GM21825 (cell line): ENCODE measurements at regions not wholly inside any gene's neighbourhood (a gene's known extent, or its start where the extent isn't known, plus 50 kb on each side); places are given as distances from the start of the nearest gene placed in this dataset.

Source experiments
- ATAC-seq: cut with Tn5 transposase; IDR thresholded peaks from one replicate; pipeline ENCODE4 v1.9.1; 2021; ENCODE audit warnings: mild to moderate bottlenecking, moderate library complexity; ENCODE audit not compliant: unreplicated experiment

DNA sequence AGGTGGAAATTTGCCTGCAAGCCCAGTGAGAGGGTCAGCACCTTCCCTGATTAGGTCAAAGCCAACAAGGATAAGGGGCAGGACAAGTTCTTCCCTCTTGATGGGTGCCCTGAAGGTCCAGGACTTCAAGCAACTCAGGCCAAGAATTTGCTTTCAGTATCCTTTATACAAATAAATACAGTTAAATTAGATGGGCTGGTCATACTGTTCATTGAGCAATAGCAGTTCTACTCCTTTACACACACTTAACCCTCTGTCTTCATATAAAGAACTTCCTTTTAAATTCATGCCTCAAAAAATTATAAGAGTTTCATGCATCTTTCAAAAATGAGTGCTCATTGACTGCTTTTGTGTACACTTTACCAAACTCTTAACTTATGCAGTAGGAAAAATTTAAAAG, 392.0 kb downstream of the SPRY1 start:
- no peak for ATAC-seq

DNA sequence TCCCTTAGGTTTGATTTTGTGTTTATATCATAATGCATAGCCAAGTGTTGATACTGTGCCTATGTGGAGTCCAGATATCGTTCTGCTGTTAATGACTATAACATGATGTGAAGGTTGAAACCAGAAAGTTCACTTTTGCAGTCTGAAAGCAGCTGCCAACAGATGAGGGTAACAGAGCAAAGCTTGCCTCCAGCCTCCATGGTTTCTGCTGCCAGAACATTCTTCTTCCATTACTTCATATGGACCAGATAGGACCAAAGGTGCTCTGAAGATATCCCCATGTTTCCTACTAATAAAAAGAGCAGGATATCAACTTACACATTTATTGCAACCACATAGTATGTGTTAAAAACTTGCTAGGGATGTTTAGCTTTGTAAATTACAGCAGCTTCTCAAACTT, 394.1 kb downstream of the SPRY1 start:
- no peak for ATAC-seq

DNA sequence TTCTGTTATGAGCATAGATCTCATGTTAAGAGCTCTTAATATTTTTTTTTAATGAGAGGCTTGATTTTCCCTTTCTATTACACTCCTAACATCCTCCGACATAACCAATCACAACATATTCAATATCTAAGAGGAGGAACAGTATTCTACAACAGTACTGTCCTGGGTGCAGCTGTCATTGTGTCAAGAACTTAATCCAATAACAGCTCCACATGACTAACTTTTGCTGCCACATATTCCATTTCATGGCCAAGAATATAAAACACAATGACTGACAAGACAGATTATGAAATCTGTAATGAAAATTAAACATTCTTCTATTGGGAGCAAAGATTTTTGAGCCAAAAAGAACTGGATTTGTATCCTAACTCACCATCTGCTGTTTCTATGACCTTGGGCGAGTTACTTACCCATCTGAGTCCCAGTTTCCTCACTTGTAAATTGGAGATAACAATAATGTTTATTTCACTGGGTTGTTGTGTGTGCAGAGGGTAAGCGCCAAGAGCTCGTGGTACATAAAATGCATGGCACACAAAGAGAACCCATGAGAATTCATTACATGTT, 405.6 kb downstream of the SPRY1 start:
- ATAC-seq, result no peak

DNA sequence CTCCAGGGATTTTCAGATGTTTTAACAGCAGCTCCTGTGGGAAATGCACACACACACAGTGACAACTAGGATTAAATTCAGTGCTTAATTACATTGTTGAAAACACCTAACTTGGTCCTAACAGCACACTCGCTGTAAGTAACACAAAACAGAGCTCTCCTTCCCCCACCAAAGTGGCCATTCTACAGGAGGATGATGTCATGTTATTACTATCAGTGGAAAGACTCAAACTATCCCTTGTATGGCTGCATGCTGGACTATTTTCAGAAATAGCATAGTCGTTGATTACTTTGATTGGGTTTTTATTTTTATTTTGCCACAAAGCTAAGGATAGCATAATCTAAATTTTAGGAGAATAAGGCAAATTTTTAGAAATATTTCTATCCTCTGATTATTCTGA, 406.3 kb downstream of the SPRY1 start:
- no peak for ATAC-seq

DNA sequence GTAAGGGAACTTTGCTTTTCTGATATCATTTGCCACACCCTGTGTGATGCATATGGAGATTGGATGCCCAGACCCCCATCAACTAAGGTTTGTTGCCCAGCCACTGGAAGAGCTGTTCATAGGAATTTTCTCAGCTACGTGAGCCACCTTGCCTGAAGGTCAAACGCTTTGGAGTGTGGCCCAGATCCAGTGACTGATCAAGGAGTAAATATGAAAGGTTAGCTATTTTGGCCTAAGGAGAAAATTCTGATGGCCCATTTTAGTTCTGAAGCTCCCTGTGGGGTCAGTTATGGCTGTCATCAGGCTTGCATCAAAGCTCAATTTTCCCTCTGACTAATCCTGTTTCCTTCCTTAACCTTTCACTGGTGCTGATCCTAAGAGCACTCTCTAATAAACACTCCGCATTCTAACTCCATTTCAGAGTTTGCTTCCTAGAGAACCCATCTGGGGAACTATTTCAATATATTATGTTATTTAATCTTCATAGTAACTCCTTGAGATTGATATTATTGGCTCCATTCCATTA, 407.7 kb downstream of the SPRY1 start:
- ATAC-seq, result no peak

DNA sequence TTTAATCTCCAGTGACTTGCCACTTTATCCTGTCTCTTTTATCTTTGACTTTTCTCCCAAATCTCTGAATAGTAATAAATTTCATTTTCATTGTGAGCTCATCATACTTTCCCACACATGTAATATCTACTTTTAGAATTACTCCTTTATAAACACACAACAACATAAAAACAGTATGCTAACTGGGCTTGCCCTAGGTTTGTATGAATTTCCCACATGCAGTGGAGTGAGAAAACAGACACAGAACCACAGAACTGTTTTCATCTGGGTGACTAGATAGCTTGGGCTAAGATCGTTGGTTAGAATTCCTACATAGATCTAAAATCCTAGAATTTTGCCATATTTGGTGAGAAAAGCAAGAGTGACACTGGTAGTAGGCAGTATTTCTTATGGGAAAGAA, 409.5 kb downstream of the SPRY1 start:
- ATAC-seq, result no peak

DNA sequence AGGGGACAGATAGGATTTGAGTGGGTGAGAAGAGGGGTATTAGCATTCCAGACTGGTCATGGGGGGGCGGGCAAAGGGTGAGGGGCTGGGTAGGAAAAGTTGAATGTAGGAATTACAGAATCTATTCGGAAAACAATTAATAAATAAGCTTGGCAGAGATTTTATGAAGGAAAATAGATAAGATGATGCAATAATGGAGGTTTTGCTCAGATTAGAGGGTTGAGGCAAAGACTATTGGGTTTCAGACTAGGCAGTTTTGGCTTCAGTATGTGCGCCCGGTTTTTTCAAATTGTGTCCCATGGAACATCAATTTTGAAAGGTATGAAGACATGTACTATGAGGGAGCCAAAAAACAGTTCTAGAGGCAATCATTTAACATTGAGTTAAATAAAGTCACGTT, 410.6 kb downstream of the SPRY1 start:
- ATAC-seq, result no peak

DNA sequence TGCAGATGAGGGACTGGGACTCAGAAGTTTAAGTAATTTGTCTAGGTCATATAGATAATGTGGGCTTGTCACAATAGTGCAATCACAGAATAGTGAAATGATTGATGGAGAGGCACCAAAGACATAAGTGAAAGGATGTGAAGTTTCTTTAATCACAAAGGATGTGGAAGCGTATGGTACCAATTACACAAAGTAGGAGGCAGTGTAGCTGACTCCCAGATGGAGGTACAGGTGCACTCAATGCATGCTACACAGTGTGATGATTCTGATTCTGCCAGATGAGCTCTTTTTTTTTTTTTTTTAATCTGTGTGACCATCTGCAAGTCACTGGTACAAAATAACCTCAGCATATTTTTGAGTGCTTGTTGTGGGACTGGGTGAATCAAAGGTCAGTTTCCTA, 411.3 kb downstream of the SPRY1 start:
- no peak for ATAC-seq

DNA sequence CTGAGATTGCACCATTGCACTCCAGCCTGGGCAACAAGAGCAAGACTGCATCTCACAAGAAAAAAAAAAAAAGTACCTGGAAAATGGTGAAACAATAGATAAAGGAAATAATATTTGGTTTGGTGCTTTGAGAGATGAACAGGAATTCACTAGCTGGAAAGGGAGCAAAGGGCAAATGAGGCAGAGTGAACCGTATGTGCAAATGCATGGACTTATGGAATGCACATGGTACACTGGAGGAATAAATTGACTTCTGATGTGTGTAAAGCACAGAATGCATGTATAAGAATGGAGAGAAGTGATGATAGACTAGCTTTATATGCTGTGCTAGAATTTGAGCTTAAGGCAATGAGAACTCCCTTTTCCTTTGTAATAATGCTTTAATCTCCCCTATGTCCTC, 413.3 kb downstream of the SPRY1 start:
- ATAC-seq, result no peak

DNA sequence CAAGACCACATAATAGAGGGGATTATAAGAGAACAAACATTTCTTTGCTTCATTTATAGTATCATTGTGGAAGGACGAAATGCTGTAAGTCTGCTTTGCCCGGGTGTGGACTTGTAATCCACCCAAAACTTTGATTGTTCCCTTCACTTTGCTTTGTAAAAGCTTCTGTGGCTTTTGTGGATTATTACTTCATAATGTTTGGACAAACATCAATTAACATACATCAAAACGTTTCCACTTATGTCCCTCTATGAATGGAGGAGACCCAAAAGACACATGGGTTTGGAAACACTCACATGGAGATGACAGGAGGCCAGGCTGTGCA, 415.4 kb downstream of the SPRY1 start:
- no peak for ATAC-seq

DNA sequence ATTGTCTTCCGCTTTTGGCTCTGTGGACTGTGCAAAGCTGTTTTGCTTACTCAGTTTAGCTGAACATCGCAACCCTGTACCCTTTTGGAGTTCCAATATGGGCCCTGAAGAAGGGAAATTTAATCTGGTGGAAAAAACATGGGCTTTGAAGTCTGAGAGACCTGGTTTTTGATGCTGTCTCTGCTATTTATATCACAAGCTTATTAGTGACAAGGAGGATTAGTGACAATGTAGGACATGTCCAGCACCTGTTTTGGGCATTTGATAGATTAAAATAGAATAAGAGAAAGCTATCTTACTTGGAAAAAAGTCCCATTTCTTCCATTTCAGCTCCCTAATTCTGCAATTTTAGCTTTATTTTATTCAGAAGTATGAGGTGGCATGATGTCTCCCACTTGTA, 417.3 kb downstream of the SPRY1 start:
- ATAC-seq, result no peak

DNA sequence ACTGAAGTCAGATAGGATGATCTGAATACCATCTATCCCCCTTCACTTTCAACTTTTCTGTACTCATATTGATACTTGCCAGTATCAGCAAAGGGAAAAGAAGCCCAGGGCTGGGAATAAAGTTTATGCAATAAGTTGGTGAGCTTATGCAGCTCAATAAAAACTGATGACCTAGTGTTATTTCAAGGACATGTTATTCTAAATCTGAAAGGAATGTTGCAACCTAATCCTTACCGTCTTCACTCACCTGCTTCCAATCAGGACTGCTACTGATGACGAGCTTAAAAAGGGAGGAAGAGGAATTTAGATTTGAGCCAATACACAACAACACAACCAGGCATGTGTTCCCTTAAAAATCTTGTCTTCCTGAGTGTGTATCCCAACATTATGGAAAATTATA, 419.9 kb downstream of the SPRY1 start:
- no peak for ATAC-seq

DNA sequence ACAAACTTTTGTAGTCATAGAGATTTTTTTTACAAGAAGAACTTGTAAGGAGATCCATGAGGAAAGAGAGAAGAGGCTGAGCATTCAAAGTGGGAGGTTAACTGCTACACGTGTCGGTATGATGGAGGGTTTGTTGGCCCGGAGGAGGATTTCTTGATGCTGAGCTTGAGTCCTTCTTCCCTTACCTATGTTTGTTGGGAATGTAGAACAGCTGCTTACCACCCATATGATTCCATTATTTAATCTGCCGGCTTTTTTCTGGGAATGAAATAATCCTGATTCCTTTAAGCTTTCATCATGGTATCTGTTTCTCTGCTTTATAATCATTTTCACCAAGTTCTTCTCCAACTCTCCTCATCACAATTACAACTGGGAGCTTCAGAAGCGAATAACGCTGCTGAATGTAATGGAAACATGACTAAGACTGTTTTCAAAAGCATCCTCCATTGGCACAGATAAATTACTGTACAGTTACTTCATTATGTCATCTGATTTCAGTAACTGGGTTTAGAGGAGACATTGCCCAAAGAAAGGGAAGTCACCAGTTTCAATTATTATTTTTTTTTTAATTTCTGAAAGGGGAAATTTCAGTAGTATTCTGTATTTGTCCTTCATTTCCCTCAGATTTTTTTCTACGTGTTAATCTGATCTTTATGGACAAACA, 420.6 kb downstream of the SPRY1 start:
- no peak for ATAC-seq

DNA sequence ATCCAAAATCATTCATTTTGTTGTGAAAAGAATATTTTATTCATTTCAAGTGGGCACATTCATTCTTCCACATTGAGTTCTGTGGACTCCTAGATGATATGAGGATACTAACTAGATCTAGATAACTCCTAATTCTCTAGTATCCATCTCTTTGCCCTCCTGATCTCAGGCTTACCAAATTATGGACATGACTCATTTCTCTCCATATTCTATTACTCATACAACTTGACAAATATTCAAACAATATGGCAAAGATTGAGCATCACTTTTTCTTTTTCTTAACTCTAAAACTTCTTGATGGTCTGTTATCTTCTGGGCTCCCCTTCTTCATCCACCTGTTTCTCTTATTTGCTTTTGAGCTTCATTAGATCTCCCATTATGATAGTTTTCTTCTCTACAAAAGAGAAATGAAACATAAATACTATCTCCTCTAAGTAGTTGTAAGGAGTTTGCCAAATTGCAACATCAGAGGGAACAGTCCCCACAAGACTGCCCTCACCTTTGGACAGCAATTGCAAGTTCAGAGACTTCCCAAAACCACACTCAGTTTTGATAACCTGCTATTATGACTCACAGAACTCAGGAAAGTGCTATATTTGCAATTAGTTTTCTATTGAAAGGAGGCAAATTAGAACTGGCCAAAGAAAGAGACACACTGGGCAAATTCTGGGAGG, 422.9 kb downstream of the SPRY1 start:
- ATAC-seq, result no peak

DNA sequence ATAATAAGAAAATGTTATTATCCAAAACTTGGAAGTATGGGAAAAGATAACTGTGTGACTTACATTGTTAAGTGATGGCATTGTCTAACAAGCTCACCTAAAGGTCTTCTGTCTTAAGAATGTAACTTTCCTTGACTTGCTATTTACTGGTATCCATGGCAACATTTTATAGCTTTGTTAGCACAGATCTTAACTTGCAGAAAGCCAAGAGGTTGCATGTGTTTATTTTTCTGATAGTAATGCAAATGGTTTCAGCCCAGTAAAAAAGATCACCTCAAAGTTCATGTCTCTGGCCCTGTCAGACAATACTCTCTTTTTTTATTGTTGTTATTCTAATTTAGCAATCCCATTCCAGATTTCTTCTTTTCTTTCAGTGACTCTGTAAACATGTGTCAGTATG, 425.3 kb downstream of the SPRY1 start:
- no peak for ATAC-seq

DNA sequence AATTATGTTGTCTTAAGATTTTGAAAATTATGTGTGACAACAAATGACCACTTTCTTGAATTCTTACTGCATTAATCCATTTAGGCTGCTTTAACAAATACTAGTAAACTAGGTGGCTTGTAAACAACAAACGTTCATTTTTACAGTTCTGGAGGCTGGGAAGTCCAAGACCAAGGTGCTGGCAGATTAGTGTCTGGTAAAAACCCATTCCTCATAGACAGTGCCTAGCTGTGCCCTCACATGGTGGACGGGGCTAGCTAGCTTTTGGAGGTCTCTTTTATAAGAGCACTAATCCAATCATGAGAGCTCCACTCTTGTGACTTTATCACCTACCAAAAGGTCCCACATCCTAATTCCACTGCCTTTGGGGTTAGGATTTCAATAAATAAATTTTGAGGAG, 425.8 kb downstream of the SPRY1 start:
- no peak for ATAC-seq

DNA sequence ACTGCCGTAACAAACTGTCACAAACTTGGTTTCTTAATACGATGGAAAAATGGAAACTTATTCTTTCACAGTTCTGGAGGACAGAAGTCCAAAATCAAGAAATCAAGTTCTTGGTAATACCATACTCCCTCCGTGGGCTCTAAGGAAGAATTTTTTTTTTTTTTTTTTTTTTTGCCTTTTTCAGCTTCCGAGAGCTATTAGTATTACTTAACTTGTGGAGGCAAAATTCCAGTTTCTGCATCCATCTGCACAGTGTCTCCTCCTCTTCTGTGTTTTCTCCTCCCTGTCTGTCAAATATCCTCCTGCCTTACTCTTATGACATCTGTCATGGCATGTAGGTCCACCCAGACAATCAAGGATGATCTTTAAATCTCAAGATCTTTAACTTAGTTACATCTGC, 426.6 kb downstream of the SPRY1 start:
- no peak for ATAC-seq

DNA sequence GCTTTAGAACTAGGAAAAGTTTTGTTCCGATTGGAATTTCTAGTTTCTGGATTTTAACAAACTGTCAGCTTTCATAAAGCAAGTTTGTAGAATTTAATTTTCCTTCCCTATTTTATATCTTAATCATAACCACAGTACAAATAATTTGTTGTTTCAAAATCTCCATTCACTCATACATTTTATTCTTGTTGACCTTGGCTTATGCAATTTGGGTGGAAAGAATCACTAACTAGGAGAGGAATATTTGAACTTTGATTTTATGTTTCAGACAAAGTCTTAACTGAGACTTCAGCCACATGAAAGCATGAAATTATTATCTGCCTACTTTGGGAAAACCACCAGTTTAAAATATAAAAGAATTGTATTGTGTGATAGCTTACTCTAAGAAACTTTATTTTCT, 427.9 kb downstream of the SPRY1 start:
- no peak for ATAC-seq

DNA sequence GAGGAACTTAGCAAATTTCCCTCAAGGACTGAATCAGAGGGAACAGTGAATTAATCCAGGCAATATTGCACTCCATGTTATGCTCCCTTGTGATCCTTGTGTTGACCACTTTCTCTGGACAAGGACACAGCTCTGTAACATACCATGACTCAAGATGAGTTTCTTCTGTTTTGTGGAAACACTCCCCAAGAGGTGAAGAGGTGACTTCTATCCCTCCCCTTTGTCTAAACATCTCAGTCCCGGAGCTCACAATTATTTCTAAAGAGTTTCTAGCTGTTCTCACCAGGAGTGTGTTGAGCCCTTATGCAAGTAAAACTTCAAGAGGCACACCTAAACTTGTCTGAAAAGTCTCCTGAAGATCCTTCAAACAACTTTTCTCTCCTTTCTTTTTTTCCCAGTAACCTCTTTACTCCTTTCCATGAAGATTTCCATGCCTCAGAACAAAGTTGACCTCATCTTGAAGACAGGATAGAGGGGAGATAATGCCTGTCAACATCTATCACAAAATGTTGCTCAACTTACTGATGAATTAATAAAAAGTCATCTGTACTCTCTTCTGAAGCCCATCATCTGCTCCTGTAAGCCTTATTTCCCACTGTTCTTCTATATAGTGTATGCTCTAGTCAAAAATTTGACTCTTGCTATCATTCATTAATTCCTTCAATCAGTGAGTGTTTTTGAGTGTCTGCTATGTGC, 429.1 kb downstream of the SPRY1 start:
- ATAC-seq, result no peak

DNA sequence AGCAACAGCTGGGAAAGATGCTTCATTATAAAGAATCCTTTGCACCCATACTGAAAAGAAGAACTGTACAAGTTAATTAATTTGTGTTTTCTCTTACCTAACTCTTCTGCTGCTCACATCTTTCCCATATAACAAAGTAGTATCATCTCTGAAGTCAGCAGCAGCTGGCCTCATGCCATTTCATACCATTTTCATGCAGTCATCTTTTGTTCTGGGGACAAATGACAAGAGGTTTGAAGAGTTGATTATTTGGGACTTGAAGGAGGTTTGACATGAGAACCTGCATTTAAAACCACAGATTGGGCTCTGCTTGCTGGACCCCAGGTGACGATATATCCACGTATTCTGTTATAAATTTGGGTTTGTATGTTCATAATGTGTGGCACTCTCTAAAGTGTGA, 430.3 kb downstream of the SPRY1 start:
- ATAC-seq, result no peak

DNA sequence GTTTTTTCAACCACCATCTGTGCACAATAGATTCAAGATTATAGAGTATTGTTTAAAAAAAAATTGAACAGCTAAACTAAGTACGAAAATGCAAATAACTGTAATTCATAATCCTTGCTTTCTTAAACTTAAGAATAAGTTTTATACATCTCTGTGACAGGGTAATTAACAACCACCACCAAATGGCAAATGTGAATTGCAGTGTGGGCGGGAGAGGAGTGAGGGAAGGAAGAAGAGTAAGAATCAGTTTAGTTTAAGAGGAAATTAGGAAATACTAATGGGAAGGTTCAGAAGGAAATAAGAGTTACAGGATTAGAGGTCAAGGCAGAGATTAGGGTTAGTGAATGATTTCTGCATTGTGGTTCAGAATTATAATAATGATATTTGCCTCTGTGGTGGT, 430.9 kb downstream of the SPRY1 start:
- ATAC-seq, result no peak

DNA sequence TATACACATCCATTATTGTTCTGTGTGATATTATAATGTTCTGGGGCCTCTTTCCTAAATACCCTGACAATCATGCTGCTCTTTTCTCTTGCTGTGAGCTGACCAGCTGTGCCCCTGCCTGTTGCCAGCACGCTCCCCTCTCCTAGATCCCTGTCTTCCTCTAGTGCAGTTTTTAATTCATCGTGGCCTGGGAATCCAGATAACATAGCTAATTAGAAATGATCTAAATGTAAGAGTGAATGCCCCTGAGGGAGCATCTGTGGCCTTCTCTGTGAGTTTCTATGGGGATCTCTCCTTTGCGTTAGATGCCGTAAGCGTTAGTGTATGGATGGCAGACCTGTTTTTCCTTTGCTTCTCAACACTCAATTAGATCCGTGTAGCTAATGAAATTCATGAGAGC, 434.3 kb downstream of the SPRY1 start:
- no peak for ATAC-seq
